ENCODE measurements at regions not wholly inside any gene's neighbourhood (a gene's known extent, or its start where the extent isn't known, plus 50 kb on each side); places are given as distances from the start of the nearest gene placed in this dataset.

DNA sequence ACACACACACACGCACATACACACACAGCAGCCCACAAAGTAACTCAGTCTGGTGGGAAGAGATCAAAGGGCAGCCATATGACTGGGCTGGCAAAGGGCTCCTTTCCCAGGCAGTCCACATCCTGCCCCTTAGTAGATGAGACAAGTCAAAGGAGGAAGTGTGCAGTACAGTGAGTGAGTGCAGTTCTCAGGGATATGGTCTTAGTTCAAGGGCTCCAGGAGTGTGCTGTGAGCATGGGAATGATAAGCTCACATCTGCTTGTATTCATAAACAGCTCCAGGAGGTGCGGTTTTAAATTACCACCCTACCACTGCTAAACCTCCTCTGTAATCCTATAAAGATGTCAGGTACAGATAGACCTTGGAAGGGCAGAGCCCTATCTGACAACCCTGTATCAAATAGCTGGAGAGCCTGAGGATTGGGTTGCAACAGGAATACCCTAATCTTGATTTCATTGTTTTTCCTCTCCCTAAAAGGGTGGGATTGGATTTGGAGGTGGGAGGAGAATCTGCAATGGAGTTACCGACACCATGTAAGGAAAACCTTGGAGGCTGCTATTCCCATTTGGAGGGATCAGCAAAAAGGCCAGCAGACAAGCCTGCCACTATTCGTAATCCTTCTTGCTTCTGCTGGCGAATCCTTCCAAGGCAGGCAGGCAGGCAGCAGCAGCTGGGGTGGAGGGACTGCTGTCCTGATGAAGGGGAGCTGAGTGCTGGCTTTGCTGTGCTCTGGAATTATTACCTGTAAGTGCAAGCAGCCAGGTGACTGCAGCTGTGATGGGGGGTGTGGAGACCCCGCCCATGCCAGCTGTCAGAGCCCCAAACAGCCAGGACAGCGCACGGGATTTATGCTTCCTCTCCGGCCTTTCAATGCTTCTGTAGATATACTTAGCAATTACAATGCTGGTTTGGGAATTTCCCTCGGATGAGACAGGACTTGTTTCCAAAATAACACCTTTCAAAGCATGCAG lies 342.7 kb downstream of the PRL start:
- no peak for DNase-seq (ENCODE audit: low read depth in 2 of 2, low spot score in 1 of 2)

DNA sequence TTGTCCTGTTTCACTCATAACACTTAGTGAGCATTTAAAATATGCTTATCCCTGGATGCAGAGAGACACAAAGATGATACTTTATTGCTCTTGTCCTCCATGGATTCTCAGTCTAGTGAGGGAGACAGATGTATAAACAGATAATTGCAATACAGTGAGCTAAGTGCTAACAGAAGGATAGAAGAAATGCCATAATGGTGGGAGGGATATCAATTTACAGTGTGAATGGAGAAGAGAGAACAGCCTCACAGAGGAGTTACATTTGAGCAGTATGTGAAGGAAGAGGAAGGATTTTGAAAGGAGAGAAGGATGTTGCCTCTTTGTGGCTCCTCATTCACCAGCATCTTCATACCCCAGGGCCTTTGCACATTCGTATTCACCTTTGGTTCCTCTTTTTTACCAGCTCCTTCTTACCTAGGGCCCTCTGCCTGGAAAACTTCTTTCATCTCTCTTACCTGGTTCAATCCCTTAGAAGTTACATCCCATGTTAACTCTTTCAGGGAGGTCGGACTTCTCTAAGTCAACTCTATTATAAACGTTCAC lies 341.7 kb downstream of the PRL start:
- DNase-seq (ENCODE audit: low read depth in 2 of 2, low spot score in 1 of 2): no peak

DNA sequence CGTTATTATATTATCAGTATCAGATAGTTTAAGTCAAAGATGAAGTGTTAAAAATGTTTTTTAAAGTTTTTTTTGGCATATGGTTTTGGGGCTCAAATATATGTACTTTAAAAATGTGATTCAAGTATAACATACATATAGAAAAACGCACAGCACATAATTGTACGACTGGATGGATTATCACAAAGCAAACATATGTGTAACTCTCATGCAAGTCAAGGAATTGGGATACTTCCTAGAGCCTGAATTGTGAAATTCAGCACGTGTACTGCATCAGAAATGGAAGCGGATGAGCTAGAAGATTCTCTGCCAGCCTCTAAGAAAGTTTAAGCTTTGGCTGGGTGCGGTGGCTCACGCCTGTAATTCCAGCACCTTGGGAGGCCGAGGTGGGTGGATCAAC lies 340.9 kb downstream of the PRL start:
- DNase-seq (ENCODE audit: low read depth in 2 of 2, low spot score in 1 of 2): no peak

DNA sequence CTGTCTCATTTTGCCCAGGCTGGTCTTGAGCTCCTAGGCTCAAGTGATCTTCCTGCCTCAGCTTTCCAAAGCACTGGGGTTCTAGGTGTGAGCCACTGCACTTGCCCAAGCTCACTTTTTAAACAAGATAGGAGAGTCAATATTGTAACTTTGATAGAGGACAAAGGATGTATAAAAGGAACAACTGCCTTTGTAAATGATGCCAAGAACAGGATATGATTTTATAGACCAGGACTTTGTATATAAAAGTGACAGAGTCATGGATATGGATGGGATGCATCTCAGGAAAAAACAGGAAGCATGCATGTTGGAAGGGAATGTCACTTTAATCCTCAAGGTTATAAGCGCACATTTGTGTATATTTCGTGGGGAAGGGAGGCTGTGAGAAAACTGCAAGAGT lies 338.4 kb downstream of the PRL start:
- no peak for DNase-seq (ENCODE audit: low read depth in 2 of 2, low spot score in 1 of 2)

- DNase-seq (ENCODE audit: low read depth in 2 of 2, low spot score in 1 of 2): no peak
These were observed 335.6 kb downstream of the PRL start for GRCh38 chr6:21961226-21961625.

DNA sequence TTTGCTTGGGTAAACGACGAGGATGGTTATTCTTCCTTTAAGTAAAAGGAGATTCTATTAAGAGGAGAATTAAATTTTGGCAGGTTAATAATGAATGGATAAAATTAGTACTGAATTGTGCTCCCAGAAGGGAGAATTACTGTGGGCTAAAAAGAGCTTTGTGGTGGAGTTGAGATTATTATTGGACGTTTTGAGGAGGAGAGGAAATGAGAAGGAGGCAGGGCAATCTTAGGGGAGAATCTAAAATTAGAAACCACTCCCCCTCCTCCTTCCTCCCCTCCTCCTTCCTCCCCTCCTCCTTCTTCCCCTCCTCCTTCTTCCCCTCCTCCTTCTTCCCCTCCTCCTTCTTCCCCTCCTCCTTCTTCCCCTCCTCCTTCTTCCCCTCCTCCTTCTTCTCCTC lies 331.8 kb downstream of the PRL start:
- DNase-seq (ENCODE audit: low read depth in 2 of 2, low spot score in 1 of 2): no peak

DNA sequence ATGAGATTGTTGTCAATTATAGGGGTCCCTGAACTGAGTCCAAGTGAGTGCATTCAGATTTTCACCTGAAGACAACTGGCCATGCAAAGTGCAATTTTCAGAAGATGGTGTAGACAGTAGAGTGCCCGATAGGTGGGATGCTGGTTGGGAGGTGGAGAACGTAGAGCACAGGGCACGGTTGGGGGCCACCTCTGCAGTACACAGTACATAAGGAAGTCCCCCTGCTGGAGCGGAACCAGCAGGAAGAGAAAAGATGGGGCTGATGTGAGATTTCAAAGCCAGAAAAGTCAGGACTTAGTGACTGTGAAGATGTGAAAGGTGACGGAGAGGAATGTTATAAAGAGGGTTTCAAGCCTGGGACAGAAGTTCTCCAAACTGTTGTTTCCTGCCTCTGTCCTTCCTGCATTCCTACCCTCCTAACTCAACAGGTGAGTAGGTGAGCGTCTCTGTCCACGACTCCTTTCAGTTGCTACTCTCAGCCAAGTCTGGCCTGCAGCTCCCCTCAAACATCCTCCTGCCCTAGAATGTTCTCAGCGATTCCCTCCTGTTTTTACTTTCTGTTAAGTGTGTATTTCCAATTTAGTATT lies 330.8 kb downstream of the PRL start:
- DNase-seq (ENCODE audit: low read depth in 2 of 2, low spot score in 1 of 2): no peak

GRCh38 chr6:21967056-21967974 lies 329.5 kb downstream of the PRL start:
- no peak for DNase-seq (ENCODE audit: low read depth in 2 of 2, low spot score in 1 of 2)

- DNase-seq (ENCODE audit: low read depth in 2 of 2, low spot score in 1 of 2): no peak
These were observed 328.4 kb downstream of the PRL start for GRCh38 chr6:21968411-21968810.

DNA sequence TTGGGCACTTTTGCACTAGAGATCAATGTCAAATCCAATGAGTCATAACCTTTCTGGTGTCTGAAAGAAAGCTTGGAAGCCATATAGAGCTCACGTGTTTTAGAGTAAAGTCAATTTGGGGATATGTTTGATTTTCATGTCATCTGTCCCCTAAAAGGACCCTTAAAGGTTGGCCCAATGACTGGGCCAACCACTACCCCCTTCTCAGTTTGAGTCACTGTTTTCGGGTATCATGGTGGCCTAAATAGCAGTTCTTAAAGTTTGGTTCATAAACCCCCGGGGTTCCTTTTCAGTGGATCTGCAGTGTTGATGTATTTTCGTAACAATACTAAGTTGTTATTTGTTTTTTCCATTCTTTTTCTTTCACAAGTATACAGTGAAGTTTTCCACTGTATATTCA lies 327.6 kb downstream of the PRL start:
- DNase-seq (ENCODE audit: low read depth in 2 of 2, low spot score in 1 of 2): no peak

DNA sequence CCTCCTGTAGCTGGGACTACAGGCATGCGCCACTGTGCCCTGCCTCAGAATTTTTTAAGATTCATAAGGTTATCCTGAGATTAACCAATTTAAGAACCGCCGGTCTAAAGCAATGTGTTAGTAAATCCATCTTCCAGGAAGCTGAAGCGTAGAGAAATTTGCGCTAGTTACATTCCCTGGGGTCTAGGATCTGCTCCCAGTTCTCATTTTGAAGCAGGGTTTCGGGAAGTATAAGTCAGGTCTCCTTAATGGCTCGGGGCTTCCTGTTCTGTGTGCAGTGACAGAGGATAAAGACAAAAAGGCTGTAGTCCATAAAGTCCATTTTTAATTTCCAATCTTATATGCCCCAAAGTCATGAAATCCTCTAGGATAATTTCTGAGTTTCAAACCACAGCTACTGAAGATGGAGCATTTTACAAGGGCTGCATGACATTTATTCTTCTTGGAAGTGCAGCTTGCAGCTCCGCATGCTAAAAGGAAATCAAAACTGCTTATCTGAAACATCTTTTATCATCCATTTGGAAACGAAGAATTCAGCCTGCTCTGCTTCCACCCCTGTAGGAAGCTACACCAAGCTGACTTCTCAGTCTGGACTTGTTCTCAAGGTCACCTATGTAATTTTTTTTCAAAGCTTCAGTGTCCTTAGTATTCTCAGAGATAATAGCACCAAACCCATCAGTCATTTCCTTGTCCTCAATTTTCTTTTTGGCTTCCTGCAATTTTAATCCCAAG lies 326.1 kb downstream of the PRL start:
- DNase-seq (ENCODE audit: low read depth in 2 of 2, low spot score in 1 of 2): no peak

DNA sequence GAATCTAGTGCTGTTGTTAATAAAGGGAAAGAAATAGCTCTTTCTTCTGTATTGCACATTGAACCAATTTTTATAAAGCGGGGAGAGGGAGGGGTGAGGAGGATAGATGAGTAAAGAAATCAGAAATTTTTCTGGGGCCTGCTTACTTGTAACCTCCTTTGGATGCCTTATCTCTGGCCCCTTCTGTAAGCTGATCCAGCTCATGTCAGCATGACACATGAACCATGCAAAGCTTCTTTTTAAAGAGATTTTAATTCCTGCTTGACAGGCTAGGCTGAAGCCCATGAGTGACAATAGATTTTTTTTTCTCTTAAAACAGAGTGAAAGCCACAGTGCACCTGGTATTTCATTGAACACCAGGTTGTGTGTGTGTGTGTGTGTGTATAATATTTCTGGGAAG lies 325.3 kb downstream of the PRL start:
- DNase-seq (ENCODE audit: low read depth in 2 of 2, low spot score in 1 of 2): no peak

DNA sequence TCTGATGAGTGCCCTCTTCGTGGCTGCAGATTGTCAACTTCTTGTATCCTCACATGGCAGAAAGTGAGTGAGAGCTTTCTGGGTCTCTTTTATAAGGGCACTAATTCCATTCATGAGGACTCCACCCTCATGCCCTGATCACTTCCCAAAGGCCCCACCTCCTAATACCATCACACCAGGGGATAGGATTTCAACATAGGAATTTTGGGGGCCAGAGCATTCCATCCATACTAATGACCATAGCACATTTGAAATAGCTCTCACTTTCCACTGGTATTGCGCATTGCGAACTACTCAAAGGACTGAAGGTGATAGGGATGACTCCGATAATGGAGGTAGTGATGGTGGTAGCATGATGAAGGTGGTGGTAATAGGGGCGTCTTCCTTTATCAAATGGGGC lies 324.3 kb downstream of the PRL start:
- no peak for DNase-seq (ENCODE audit: low read depth in 2 of 2, low spot score in 1 of 2)

DNA sequence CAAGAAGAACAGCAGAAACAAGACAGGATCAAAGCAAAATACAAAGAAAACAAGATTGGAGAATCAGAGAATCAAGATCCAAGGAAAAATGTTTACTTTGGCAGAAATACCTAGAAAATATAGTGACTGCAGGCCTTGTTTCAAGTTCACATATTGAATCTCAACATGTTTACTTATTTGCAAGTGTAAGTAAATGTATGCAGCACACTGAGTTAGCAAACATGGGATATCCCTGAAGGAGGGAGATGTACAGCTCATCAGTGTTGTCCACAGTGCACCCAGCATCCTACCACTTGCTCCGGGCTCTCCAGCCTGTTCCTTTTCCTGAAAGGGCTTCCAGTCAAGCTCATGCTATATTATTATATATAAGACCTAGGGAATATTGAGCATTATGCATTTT lies 319.5 kb downstream of the PRL start:
- no peak for DNase-seq (ENCODE audit: low read depth in 2 of 2, low spot score in 1 of 2)

DNA sequence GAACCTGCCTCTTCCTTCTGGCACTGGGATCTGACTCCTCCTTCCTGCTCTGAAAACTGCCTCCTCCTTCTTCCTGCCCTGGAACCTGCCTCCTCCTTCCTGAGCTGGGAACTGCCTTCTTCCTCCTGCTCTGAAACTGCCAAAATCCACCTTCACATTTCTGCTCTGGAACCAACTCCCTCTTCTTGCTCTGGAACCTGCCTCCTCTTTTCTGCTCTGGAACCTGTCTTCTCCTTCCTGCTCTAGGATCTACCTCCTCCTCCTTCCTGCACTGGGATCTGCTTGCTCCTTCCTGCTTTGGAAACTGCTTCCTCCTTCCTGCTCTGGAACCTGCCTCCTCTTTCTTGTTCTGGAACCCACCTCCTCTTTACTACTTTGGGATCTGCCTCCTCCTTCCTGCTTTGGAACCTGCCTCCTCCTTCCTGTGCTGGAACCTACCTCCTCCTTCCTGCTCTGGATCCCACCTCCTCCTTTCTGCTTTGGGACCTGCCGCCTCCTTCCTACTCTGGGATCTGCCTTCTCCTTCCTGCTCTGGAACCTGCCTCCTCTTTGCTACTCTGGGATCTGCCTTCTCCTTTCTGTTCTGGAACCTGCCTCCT lies 315.5 kb downstream of the PRL start:
- no peak for DNase-seq (ENCODE audit: low read depth in 2 of 2, low spot score in 1 of 2)

DNA sequence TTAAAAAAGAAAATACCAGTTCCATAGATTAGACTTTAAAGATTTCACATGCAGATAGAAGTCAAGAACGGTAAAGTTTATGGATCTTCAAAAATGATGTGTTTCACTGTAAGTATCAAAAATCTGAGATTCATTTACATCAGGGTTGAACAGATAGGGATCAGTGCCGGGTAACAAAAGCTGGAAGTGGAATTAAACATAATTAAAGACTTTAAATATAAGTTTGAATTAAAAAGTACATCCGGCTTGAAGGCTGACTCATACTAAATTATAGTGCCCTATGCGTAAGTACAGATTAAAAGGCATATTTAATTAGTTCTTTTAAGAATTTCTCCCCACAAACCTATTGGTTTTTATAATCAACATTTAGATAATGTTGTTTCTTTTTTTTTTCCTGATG lies 312.7 kb downstream of the PRL start:
- DNase-seq (ENCODE audit: low read depth in 2 of 2, low spot score in 1 of 2): no peak

DNA sequence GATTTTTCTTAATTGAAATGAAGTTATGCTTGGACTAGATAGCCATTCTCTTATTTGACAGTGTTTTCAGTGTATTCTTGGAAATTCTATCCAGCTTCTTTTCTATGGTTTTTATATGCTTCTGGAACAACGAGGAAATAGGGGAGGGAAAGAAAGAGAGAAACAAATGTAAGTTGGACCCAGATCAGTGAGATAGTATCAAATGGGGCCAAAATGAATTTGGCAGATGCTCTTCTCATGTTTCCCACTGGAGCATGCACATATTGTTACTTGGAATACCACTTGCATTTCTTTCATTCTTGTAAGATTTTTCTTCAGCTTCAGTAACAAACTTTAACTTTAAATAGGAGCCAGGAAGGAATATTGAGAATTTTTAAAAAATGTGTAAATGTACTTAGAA lies 312.3 kb downstream of the PRL start:
- DNase-seq (ENCODE audit: low read depth in 2 of 2, low spot score in 1 of 2): no peak

DNA sequence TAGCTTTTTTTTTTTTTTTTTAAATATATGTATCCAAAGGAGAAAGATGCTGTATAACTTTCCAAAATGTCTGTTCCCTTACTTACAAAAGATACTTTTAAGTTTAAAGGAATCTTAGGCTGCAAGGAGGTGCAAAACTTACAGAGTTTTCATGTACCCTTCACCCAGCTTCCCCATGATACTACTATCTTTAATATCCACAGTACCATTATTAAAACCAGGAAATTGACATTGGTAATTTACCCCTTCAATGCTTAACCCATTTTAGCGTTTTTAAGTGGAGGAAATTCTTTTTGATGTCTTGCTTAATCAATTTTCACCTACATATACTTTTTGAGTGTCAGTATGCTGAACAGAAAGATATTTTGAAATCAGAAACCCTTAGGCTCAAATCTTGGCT lies 310.9 kb downstream of the PRL start:
- DNase-seq (ENCODE audit: low read depth in 2 of 2, low spot score in 1 of 2): no peak

GRCh38 chr6:21986703-21987102 lies 310.1 kb downstream of the PRL start:
- DNase-seq (ENCODE audit: low read depth in 2 of 2, low spot score in 1 of 2): no peak

- DNase-seq (ENCODE audit: low read depth in 2 of 2, low spot score in 1 of 2): no peak
These were observed 309.3 kb downstream of the PRL start for GRCh38 chr6:21987501-21987957.
